GM12872 (cell line): ENCODE measurements at regions not wholly inside any gene's neighbourhood (a gene's known extent, or its start where the extent isn't known, plus 50 kb on each side); places are given as distances from the start of the nearest gene placed in this dataset.

ENCODE experiments used
- CTCF ChIP-seq: IDR thresholded peaks from 3 replicates; pipeline ENCODE4 v1.5.1; 2011; ENCODE audit warnings: low read depth, mild to moderate bottlenecking, low read length, moderate library complexity; ENCODE audit not compliant: insufficient read depth

GRCh38 chr9:14004110-14004509 is 309.8 kb downstream of the NFIB start:
- TF ChIP-seq CTCF, result no peak

- TF ChIP-seq CTCF, result no peak
Observed at GRCh38 chr9:13994240-13994639, 319.7 kb downstream of the NFIB start.

GRCh38 chr9:13993632-13994185 is 320.2 kb downstream of the NFIB start:
- no peak for TF ChIP-seq CTCF

- no peak for TF ChIP-seq CTCF
Observed at GRCh38 chr9:13992138-13993088, 321.5 kb downstream of the NFIB start.

- no peak for TF ChIP-seq CTCF
Observed at GRCh38 chr9:13991395-13991794, 322.5 kb downstream of the NFIB start.

GRCh38 chr9:13990994-13991393 is 322.9 kb downstream of the NFIB start:
- no peak for TF ChIP-seq CTCF

- no peak for TF ChIP-seq CTCF
Observed at GRCh38 chr9:13990331-13990730, 323.6 kb downstream of the NFIB start.
